ENCODE measurements at regions not wholly inside any gene's neighbourhood (a gene's known extent, or its start where the extent isn't known, plus 50 kb on each side); places are given as distances from the start of the nearest gene placed in this dataset.

GRCh38 chr7:81308643-81309322 is 389.9 kb upstream of the SEMA3C start:
- no peak for TF ChIP-seq POLR2A (IDR thresholded peaks at IDR 0.05)
- no peak for TF ChIP-seq CTCF (IDR thresholded peaks at IDR 0.05)
- TF ChIP-seq POLR2AphosphoS5 (IDR thresholded peaks at IDR 0.05; ENCODE audit: insufficient read depth in 1 of 2, low read depth in 1 of 2), result no peak
